Nucleus accumbens (tissue), 56 donors: ENCODE measurements at regions not wholly inside any gene's neighbourhood (a gene's known extent, or its start where the extent isn't known, plus 50 kb on each side); places are given as distances from the start of the nearest gene placed in this dataset.
"Not testable (repeated sequence)": the region's sequence is repeated elsewhere in the genome, so short reads cannot be mapped to it uniquely, and the experiment has no call there.

ENCODE experiments used
- DNase-seq, 56 donors: peaks; one replicate each; lab custom pipeline; 2025; lab: John Stamatoyannopoulos, UW

DNA sequence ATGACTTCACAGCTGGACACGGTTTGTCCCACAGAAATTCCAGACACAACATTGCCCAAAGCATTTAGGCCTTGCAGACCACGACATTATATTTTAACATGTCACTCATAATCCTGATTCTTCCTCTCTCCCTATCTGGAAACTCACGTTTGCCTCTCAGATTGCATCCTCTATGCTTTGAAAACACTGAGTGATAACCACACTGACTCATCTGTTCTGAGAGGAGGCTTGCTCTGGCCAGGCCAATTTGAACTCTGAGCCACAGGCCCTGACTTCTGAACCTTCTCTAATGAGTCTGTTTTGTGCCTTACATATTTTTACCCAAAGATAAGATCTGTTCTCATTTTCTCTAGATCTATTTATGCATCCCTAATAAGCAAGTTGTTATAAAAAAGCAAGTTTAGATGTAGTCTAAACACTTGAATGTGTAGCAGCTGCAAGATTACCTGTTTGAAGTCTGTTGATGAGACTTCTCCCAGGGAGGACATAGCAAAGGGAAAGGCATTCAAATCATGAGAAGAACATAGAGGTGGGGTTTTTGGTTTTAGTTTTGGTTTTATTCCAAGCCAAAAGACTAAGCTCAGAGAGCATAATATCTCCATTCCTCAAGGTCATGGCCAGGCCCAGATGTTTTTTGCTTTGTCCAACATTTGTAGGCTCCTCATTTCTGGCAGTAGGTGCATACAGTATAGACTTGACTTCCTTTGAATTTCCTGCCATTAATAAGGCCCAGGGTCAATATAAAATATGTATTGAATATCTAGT is 234.4 kb upstream of the LRTM1 start:
- DNase-seq: no peak

DNA sequence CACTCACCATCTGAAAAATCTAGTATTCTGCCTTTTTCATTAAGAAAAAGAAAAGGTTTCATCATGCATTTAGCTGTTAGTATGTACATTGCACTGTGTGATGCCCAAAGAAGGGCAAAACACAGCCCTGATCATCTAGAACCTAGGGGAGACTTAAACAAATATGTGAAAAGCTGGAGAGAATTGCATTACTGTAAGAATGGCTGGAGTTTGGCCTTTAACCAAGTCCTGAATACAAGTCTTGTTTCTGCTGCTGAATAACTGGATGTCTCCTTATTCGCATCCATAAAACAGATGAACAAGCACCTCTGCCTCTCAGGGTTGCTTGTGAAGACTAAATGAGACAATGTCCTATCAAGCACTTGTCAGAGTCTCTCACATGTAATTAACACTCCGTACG is 233.4 kb upstream of the LRTM1 start:
- DNase-seq: no peak

DNA sequence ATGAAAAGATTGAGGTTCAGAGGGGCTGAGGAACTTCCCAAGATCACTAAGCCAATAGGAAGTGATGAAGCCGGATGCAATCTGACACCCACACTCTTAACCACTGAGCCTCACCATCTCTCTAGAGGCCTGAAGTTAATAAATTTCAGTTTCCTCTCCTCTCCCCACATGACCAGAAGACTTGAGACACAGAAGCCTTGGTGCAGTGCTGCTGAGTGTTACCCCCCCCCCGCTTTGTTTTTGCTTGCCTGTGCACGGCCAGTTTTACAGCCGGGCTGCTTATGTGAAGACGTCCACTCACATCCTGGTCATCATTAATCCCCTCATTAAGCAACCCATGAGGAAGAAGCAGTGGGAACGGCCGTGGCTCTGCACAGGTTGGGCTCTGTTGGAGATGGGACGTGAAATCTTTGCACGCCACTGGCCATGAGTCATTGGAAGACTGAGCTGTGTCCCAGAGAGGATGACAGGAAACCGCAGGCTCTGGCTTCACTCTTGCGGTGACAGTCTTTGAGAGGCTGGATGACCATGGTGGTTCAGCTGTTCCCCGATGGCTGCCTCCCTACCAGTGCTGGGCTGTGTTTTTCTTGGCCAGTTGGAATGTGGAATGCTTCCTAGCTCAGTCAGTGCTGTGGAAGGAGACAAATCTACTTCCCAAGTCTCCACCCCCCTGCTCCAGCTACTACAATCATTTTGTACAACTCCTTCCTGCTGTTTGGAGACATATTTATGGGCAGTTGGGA is 232.6 kb upstream of the LRTM1 start:
- no peak for DNase-seq

DNA sequence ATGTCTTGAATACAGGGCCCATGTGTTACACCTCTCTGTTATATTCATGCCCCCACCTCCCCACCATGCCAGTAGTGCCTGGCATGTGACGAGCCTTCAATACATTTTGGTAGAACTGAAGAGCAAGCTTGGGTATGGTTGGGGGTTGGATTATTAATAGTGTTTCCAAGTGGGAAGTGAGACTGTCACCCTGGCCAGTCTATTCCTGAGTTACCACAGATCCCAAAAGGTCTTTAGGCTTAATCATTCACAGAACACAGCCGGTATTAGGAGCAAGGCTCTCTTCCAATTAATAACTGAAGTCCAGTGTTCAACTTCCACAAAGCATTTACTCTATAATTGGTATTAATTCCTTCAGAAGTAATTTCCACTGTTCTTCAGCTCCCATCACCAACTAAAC is 231.9 kb upstream of the LRTM1 start:
- no peak for DNase-seq

DNA sequence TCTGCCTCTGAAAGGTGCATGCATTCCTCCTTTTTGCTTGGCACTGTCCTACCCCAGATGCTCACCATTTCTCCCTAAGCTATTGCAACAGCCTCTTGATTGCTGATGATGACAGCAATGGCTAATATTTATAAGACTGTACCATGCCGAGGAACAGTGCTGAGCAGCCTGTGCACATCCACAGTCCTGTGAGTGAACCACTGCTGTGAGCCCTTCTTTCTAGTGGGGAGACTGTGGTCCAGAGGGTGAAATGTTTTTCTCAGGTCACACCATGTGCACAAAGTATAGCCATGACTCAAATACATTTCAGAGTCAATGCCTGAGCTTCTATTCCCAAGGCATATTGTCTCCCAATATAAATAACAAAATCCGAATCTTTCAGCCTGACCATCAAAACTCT is 231.2 kb upstream of the LRTM1 start:
- no peak for DNase-seq

DNA sequence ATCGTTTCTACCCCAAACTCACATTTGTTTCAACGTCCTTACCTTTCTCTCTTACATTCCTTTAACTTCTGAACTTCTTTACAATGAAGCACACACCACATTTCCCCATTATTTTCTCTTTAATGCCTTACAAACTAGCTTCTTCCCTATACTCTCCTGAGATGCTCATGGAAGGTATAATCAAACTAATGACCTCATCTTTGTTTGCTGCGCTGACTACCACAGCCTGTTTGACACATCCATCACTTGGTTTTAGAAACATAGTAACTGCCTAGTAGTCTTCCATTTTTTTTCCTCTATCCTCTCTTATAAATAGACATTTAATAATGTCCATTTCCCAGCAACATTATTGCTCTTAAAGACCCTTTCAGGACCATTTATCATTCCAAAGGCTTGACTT is 230.5 kb upstream of the LRTM1 start:
- DNase-seq: no peak

DNA sequence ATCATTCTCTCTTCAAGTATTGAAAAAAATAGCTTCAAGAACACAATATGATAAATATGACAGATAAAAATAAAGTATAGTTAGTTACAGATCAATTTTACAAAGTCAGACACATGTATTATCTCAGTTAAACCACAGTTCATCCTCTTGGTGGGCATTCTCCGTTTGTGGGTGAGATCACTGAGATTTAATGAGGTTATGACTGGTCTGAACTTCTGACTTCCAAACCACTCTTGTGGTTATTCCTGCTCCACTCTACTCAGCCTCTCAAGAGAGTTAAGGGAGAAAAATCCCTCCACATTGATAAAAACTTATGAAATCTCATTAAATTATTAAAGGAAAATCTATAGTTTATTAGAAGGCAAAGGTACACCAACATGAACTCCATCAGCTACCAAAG is 229.9 kb upstream of the LRTM1 start:
- no peak for DNase-seq

DNA sequence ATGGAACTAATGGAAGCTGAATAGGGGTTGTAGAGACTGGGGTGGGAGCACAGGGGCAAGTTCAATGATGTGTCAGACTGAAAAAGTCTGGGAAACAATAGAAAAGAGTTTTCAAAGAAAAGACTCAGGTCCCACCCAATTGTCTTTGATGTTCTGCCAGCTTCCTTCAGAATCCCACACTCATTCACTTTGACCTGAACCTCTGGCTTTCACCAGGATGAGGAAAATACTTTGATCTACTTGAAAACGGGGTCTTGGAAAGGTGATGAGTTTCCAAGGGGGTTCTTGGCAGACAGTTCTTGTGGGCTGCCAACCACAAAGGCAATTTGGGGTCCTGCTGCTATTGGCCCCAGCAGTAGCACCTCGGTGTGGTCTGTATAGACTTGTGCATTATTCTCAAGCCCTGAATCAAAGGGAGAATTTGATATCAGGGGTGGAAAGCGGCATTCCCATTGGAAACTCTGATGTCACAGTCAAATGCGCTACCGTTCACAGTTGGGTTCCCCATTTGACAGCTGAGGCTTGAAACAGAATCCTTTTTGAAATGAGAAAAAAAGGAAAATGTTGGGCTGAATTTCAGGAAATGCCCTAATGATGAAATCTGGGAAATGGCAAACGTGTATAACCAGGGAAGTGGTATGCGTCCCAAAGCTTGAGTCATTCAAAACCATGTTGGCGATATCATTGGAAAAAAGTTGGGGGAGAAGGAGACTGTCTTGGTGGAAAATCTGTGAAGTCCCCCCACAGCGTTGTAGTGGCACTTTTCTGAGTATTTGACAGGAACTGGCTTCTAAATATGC is 229.2 kb upstream of the LRTM1 start:
- DNase-seq: no peak

DNA sequence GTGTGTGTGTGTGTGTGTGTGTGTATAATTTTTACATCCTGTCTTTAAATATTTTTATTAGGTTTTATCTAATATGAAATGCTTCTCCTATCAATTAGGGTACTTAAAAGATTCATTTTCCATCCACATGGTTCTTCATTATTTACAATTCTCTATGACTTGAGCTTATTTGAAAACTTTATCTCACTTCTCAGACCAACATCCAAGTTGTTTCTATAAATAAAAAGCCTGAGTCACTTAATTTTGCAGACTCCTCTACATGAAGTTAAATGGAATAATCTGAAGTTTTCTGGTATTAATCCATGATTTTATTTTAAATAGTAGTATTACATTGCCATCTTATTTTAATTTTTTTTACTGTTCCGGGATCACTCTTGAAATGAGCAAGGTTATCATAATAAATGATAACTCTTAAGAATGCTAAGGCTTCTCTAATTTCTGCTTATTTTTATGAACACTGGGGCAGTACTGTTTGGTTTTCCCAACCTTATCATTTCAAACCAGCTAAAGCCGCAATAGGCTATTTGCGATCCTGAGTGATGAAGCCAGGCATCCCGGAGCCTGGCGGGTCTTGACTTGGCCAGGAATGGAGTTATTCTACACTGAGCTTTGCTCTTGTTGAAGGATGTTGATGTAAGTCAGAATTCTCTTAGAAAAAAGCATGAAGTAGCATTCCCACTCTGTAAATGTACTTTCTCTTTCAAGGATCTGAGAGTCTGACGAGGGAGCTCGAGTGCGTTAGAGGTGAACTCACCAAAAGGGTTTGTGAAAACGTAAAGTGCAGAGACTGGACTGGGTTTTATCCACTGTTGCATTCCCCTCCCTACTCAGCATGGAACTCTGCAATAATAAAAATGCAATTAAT is 220.2 kb upstream of the LRTM1 start:
- no peak for DNase-seq

DNA sequence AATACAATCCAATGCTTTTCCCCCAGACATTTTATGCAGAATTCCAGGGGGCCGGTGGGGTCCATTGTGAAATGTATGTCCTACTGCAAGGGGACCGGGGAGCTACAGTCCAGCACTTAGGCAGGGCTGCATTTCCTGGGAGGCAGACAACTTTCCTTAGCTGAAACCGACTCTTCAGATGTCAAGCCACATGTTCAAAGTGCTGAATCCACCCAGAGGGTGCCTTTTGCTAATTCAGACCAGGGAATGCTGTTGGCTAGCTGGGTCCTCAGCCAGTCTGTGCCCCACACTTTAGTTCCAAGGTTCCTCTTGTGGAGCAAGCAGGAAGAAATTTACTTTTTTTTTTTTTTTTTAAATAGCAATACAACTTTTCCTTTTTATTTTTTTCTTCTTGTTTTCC is 219.5 kb upstream of the LRTM1 start:
- no peak for DNase-seq

DNA sequence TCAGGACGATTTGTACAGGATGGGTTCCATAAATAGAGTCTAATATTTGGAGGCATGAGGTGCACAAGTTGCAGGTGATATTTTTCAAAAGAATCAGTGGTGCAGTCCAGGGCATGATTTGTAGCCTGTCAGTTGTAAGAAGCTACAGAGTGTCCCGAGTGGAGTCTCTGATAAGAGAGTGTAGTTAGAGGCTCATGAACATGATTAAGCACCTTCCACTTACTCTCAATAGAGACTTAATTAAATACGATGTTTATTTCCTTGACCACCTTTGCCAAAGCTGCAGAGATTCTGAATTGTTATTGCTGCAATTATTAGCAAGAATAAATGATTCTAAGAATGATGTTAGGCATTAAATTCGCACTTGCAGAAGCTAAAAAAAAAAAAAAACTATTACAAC is 218.4 kb upstream of the LRTM1 start:
- DNase-seq: no peak

DNA sequence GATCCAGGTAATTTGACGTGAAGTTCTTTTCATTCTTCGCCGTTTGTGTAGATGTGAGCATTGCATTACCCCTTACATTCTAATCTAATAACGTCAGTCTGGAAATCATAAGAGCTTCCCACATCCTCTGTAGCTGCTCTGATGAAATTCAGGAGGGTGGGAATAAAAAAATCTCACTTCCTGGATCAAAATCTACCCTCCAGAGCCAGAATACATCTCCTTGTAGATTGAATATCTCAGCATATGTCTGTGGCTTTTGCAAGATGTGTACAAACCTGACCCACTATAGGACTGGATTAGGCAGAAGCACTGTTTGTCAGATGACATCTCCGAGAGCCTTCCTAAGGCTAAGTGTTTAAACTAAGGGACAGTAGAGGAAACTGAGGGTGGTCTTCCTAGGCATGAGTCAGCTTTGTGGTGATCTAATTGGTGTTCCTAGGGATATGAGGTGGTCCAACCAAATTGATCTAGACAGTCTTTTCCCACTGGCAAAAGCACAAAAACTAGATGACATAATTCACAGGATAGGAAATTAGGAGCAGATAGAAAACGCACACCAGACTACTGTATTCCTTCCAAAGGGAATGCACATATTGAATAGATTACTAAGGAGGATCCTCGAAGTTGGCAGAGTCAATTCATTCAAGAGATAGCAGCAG is 216.3 kb upstream of the LRTM1 start:
- no peak for DNase-seq

DNA sequence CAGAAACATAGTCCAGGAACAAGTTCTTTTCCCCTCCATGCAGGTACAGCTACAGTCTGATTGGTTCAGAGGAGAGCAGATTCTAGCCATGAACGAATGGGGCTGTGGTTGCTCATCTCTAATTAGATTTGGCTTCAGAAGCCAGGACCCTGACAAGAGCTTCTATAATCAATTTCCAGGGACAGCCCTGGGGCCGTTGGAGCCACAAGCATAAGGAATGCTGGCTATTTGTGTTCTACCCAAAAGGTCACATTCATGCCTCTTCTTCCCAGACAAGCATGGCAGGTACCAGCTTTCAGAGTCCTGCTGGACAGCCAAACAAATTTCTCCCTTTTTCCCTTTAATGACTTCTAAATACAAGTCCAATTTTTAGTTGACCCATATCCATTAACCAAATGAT is 215.5 kb upstream of the LRTM1 start:
- no peak for DNase-seq

DNA sequence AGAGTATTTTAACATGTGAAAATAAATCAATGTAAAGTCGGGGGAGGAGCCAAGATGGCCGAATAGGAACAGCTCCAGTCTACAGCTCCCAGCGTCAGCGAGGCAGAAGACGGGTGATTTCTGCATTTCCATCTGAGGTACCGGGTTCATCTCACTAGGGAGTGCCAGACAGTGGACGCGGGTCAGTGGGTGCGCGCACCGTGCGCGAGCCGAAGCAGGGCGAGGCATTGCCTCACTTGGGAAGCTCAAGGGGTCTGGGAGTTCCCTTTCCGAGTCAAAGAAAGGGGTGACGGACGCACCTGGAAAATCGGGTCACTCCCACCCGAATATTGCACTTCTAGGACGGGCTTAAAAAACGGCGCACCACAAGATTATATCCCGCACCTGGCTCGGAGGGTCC is 208.4 kb upstream of the LRTM1 start:
- DNase-seq: not testable (repeated sequence)

DNA sequence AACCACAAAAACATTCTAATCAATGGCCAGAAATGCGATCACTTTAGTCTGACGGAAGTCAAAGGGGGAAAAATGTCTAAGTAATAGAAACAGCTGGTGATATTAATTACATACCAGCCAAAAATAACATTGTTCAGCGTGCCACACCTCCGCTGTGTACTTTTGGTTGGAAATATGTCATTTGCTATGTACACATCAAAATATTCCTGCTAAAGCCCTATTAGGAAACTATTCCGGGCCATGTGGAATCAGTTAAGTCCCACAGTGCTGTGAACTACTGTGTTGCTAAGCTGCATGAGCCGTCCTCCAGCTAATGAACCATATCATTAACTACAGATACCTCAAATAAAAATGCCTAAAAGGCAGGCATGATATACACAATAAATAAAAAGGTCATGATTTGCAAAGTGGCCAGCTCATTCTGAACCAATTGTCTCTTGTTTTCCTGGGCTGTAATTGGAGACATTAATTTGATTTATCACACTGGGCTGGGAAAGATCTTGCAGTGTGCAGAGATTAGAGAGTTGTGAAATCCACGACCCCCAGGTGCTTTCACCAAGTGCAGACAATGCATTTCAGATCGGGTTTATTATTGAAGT is 200.5 kb upstream of the LRTM1 start:
- DNase-seq: no peak

DNA sequence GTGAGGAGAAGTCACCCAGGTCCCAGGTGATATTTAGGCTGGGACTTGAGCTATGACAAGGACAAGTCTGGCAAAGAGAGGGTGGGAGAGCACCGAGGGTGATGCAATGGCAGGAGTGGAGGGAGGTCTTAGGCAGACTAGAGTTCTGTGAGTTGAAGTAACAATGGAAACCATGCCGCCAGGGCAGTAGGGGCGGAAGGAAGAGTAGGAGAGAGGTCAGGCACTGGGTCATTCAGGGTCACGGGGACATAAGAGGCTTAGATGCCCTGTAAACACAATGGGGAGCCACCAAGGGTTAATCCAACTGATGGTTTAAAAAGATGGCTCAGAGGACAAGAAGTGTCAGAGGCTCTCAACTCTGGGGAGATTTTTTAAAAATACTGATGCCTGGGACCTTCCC is 199.7 kb upstream of the LRTM1 start:
- no peak for DNase-seq

DNA sequence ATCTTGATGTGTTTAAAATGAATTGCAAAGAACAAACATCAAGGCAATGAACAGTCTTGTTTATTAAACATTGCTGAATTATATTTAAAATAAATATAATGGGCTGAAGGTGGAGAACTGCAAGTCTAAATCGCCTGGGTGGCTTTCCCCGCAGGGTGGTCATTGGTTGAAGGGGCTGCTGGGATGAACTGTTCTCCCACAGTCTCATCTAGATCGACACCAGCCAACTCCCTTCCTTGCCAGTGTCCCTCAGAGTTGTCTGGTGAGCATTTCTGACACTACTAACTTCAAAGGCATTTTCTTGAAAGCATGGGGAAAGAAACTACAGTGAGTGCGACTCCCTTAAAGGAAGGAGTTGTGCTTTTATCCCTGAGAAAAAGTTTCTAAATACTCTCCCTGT is 196.5 kb upstream of the LRTM1 start:
- DNase-seq: no peak
